Liver (tissue), 3 donors: ENCODE measurements at regions not wholly inside any gene's neighbourhood (a gene's known extent, or its start where the extent isn't known, plus 50 kb on each side); places are given as distances from the start of the nearest gene placed in this dataset.

Experiments used
- ATF3 ChIP-seq: IDR thresholded peaks from 2 replicates; pipeline ENCODE4 v1.6.1; 2016; ENCODE audit warnings: antibody characterized with exemption
- EGR1 ChIP-seq, 2 donors: IDR thresholded peaks; 2 replicates each; pipeline ENCODE4 v1.6.1; 2016 to 2018; ENCODE audit warnings: antibody characterized with exemption in 2 of 2, low read depth in 2 of 2
- FOXA1 ChIP-seq: IDR thresholded peaks from 2 replicates; pipeline ENCODE4 v1.6.1; 2016; ENCODE audit warnings: antibody characterized with exemption
- GABPA ChIP-seq, 2 donors: IDR thresholded peaks in 1 of 2; conservative IDR thresholded peaks in 1 of 2; 2 replicates each; pipeline ENCODE4 v1.6.1; 2016; ENCODE audit warnings: antibody characterized with exemption in 2 of 2, mild to moderate bottlenecking in 1 of 2, moderate library complexity in 1 of 2
- JUND ChIP-seq, 2 donors: IDR thresholded peaks; 2 replicates each; pipeline ENCODE4 v1.6.1; 2016; ENCODE audit warnings: antibody characterized with exemption in 2 of 2
- NR2F2 ChIP-seq: IDR thresholded peaks from 2 replicates; pipeline ENCODE4 v1.6.1; 2016; ENCODE audit warnings: antibody characterized with exemption
- SP1 ChIP-seq: IDR thresholded peaks from 2 replicates; pipeline ENCODE4 v1.6.1; 2018; ENCODE audit warnings: antibody characterized with exemption, mild to moderate bottlenecking
- TAF1 ChIP-seq: conservative IDR thresholded peaks from 2 replicates; pipeline ENCODE4 v1.6.1; 2016; ENCODE audit warnings: antibody characterized with exemption, mild to moderate bottlenecking
- YY1 ChIP-seq: IDR thresholded peaks from 2 replicates; pipeline ENCODE4 v1.6.1; 2016; ENCODE audit warnings: antibody characterized with exemption, mild to moderate bottlenecking
- TF ChIP-seq, protein P1 (sequence below): fragments of 150-350 bp; IDR thresholded peaks from 2 replicates; pipeline ENCODE4 v1.5.1; 2017; ENCODE audit warnings: improper control_type of control experiment, low read depth, low read length; ENCODE audit not compliant: missing input control
- TF ChIP-seq, protein P2 (sequence below): IDR thresholded peaks from 2 replicates; pipeline ENCODE4 v1.6.1; 2016; ENCODE audit warnings: antibody characterized with exemption
- TF ChIP-seq, protein P3 (sequence below): IDR thresholded peaks from 2 replicates; pipeline ENCODE4 v1.6.1; 2016; ENCODE audit warnings: antibody characterized with exemption
- TF ChIP-seq, protein P4 (sequence below): IDR thresholded peaks from 2 replicates; pipeline ENCODE4 v1.6.1; 2016; ENCODE audit warnings: antibody characterized with exemption, mild to moderate bottlenecking
- donor health status: healthy.
- donor health status: healthy.

- TF ChIP-seq, protein P1, sequence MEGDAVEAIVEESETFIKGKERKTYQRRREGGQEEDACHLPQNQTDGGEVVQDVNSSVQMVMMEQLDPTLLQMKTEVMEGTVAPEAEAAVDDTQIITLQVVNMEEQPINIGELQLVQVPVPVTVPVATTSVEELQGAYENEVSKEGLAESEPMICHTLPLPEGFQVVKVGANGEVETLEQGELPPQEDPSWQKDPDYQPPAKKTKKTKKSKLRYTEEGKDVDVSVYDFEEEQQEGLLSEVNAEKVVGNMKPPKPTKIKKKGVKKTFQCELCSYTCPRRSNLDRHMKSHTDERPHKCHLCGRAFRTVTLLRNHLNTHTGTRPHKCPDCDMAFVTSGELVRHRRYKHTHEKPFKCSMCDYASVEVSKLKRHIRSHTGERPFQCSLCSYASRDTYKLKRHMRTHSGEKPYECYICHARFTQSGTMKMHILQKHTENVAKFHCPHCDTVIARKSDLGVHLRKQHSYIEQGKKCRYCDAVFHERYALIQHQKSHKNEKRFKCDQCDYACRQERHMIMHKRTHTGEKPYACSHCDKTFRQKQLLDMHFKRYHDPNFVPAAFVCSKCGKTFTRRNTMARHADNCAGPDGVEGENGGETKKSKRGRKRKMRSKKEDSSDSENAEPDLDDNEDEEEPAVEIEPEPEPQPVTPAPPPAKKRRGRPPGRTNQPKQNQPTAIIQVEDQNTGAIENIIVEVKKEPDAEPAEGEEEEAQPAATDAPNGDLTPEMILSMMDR = no peak
- no peak for TF ChIP-seq YY1
- no peak for TF ChIP-seq ATF3
- TF ChIP-seq, protein P2, sequence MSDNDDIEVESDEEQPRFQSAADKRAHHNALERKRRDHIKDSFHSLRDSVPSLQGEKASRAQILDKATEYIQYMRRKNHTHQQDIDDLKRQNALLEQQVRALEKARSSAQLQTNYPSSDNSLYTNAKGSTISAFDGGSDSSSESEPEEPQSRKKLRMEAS = no peak
- no peak for TF ChIP-seq FOXA1
- TF ChIP-seq, protein P3, sequence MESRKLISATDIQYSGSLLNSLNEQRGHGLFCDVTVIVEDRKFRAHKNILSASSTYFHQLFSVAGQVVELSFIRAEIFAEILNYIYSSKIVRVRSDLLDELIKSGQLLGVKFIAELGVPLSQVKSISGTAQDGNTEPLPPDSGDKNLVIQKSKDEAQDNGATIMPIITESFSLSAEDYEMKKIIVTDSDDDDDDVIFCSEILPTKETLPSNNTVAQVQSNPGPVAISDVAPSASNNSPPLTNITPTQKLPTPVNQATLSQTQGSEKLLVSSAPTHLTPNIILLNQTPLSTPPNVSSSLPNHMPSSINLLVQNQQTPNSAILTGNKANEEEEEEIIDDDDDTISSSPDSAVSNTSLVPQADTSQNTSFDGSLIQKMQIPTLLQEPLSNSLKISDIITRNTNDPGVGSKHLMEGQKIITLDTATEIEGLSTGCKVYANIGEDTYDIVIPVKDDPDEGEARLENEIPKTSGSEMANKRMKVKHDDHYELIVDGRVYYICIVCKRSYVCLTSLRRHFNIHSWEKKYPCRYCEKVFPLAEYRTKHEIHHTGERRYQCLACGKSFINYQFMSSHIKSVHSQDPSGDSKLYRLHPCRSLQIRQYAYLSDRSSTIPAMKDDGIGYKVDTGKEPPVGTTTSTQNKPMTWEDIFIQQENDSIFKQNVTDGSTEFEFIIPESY = no peak
- no peak for TF ChIP-seq EGR1 (IDR thresholded peaks at IDR 0.05; ENCODE audit: low read depth in 2 of 2)
- TF ChIP-seq, protein P4, sequence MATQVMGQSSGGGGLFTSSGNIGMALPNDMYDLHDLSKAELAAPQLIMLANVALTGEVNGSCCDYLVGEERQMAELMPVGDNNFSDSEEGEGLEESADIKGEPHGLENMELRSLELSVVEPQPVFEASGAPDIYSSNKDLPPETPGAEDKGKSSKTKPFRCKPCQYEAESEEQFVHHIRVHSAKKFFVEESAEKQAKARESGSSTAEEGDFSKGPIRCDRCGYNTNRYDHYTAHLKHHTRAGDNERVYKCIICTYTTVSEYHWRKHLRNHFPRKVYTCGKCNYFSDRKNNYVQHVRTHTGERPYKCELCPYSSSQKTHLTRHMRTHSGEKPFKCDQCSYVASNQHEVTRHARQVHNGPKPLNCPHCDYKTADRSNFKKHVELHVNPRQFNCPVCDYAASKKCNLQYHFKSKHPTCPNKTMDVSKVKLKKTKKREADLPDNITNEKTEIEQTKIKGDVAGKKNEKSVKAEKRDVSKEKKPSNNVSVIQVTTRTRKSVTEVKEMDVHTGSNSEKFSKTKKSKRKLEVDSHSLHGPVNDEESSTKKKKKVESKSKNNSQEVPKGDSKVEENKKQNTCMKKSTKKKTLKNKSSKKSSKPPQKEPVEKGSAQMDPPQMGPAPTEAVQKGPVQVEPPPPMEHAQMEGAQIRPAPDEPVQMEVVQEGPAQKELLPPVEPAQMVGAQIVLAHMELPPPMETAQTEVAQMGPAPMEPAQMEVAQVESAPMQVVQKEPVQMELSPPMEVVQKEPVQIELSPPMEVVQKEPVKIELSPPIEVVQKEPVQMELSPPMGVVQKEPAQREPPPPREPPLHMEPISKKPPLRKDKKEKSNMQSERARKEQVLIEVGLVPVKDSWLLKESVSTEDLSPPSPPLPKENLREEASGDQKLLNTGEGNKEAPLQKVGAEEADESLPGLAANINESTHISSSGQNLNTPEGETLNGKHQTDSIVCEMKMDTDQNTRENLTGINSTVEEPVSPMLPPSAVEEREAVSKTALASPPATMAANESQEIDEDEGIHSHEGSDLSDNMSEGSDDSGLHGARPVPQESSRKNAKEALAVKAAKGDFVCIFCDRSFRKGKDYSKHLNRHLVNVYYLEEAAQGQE = no peak
- TF ChIP-seq TAF1 = no peak
- no peak for TF ChIP-seq GABPA (IDR thresholded peaks at IDR 0.05 in 1 of 2, conservative IDR thresholded peaks at IDR 0.05 in 1 of 2)
- no peak for TF ChIP-seq SP1
- no peak for TF ChIP-seq NR2F2
- TF ChIP-seq JUND (IDR thresholded peaks at IDR 0.05) = no peak
These were observed 979.6 kb downstream of the DTWD2 start for GRCh38 chr5:118008779-118009178.
